HepG2 (cell line): ENCODE measurements at regions not wholly inside any gene's neighbourhood (a gene's known extent, or its start where the extent isn't known, plus 50 kb on each side); places are given as distances from the start of the nearest gene placed in this dataset.

Source experiments
- ATAC-seq: fragments of 200-7000 bp; cut with Tn5 transposase; 3 replicates; pipeline ENCODE4 v1.9.1; 2020; ENCODE audit warnings: mild to moderate bottlenecking, moderate library complexity
- BruUV-seq: library from RNA; stranded (reverse); fragments of 400-500 nt; replicated peaks from 2 replicates; lab custom pipeline; 2021; lab: Mats Ljungman, UMichigan
- CTCF ChIA-PET: fragments of 300-600 bp; formaldehyde crosslinking; extraction: SDS; loops from one replicate; lab custom pipeline; 2021; ENCODE audit warnings: low total read pairs, inconsistent platforms, low intra/inter-chr PET ratio; lab: Yijun Ruan, JAX
- POLR2A ChIA-PET: fragments of 350-600 bp; sonication (Branson Sonifier 250); formaldehyde crosslinking; loops from one replicate; lab custom pipeline; 2020; ENCODE audit warnings: antibody characterized with exemption, inconsistent platforms; lab: Yijun Ruan, JAX
- DNase-seq: peaks from one replicate; pipeline ENCODE4 v3.0.0-alpha.2; 2015; ENCODE audit warnings: low spot score
- FAIRE-seq: peaks from 3 replicates; lab custom pipeline; 2011; peaks lifted over from hg19 to GRCh38; lab: Jason Lieb, UNC
- H2AFZ ChIP-seq: one replicate; pipeline ENCODE4 v1.6.1; 2011; ENCODE audit warnings: low read length, inconsistent platforms
- H3K27ac ChIP-seq: fragments of 300-600 bp; 3 replicates; pipeline ENCODE4 v1.8.0; 2011; ENCODE audit warnings: mixed run types, mild to moderate bottlenecking, mixed read lengths, low read length, inconsistent platforms; ENCODE audit not compliant: insufficient read depth; ENCODE audit errors: extremely low read length
- H3K27me3 ChIP-seq, 2 experiments: fragments of 200-600 bp in 1 of 2; 2 replicates in 1 of 2; 3 replicates in 1 of 2; pipeline versions ENCODE4 v1.6.0 to v1.8.0; 2011; ENCODE audit warnings: low read length in 2 of 2, mild to moderate bottlenecking in 2 of 2, moderate library complexity in 2 of 2, inconsistent platforms in 1 of 2; ENCODE audit not compliant: insufficient read depth in 2 of 2, control insufficient read depth in 1 of 2
- H3K36me3 ChIP-seq, 2 experiments: fragments of 200-600 bp in 1 of 2; replicated peaks in 1 of 2; 2 replicates in 1 of 2; 3 replicates in 1 of 2; pipeline versions ENCODE4 v1.5.1 to v1.8.0; 2011; ENCODE audit warnings: low read length in 2 of 2, inconsistent platforms in 1 of 2; ENCODE audit not compliant: insufficient read depth in 2 of 2, control insufficient read depth in 1 of 2
- H3K4me1 ChIP-seq: 2 replicates; pipeline ENCODE4 v1.5.1; 2012; ENCODE audit warnings: low read length, inconsistent platforms; ENCODE audit not compliant: insufficient read depth
- H3K4me2 ChIP-seq: 2 replicates; pipeline ENCODE4 v1.6.0; 2011; ENCODE audit warnings: low read depth, low read length, inconsistent platforms
- H3K4me3 ChIP-seq, 3 experiments: fragments of 200-600 bp in 1 of 3; sonication (generic), shearing (Covaris generic) in 1 of 3; replicated peaks in 1 of 3; 2 replicates each; pipeline ENCODE4 v1.5.1; 2011 to 2016; ENCODE audit warnings: low read length in 3 of 3, inconsistent platforms in 2 of 3, low read depth in 2 of 3, mild to moderate bottlenecking in 2 of 3, control low read depth in 1 of 3, mixed read lengths in 1 of 3; ENCODE audit not compliant: insufficient read depth in 1 of 3
- H3K79me2 ChIP-seq: one replicate; pipeline ENCODE4 v1.6.1; 2011; ENCODE audit warnings: low read length, inconsistent platforms; ENCODE audit not compliant: insufficient read depth
- H3K9ac ChIP-seq: 2 replicates; pipeline ENCODE4 v1.6.0; 2011; ENCODE audit warnings: mild to moderate bottlenecking, low read depth, low read length, inconsistent platforms; ENCODE audit not compliant: insufficient read depth
- H3K9me3 ChIP-seq: 2 replicates; pipeline ENCODE4 v1.5.1; 2012; ENCODE audit warnings: mild to moderate bottlenecking, low read length
- H4K20me1 ChIP-seq: 2 replicates; pipeline ENCODE4 v1.6.0; 2011; ENCODE audit warnings: inconsistent platforms, mild to moderate bottlenecking, low read length, moderate library complexity; ENCODE audit not compliant: insufficient read depth
- DMTF1 ChIP-seq: sonication (generic); formaldehyde crosslinking; IDR thresholded peaks from 2 replicates; pipeline ENCODE4 v1.4.0; 2020; ENCODE audit warnings: mild to moderate bottlenecking, missing genetic modification reagents
- FOXA1 ChIP-seq, 2 experiments: fragments of 450-650 bp in 1 of 2; sonication (generic) in 1 of 2; formaldehyde crosslinking in 1 of 2; IDR thresholded peaks; 2 replicates each; pipeline versions ENCODE4 v1.4.0 to v1.6.1; 2016 to 2020; ENCODE audit warnings: missing genetic modification reagents in 1 of 2
- GTF3A ChIP-seq: sonication (generic); formaldehyde crosslinking; conservative IDR thresholded peaks from 2 replicates; pipeline ENCODE4 v1.4.0; 2020; ENCODE audit warnings: mild to moderate bottlenecking, missing genetic modification reagents
- IRX3 ChIP-seq: sonication (generic); formaldehyde crosslinking; IDR thresholded peaks from 2 replicates; pipeline ENCODE4 v1.8.1; 2023; ENCODE audit warnings: mild to moderate bottlenecking, low read depth, missing genetic modification reagents, borderline replicate concordance
- NR2C2 ChIP-seq: sonication (generic); formaldehyde crosslinking; IDR thresholded peaks from 2 replicates; pipeline ENCODE4 v1.4.0; 2020; ENCODE audit warnings: missing genetic modification reagents, mild to moderate bottlenecking, moderate library complexity, borderline replicate concordance
- SNAPC4 ChIP-seq: sonication (generic); formaldehyde crosslinking; IDR thresholded peaks from 2 replicates; pipeline ENCODE4 v1.4.0; 2020; ENCODE audit warnings: mild to moderate bottlenecking, missing genetic modification reagents
- STAT5B ChIP-seq: sonication (generic); formaldehyde crosslinking; IDR thresholded peaks from 2 replicates; pipeline ENCODE4 v1.4.0; 2020; ENCODE audit warnings: missing genetic modification reagents
- ZNF205 ChIP-seq: IDR thresholded peaks from 2 replicates; pipeline ENCODE4 v1.6.1; 2018; ENCODE audit warnings: missing biosample characterization, missing genetic modification reagents
- WGBS: methylation state at CpG from one replicate; pipeline ENCODE4 v1.1.6; 2017; ENCODE audit warnings: low lambda C conversion rate; 5-methylcytosine and 5-hydroxymethylcytosine counted together
- in situ Hi-C: cut with HindIII; loops from 2 replicates; pipeline ENCODE4 v1.10.0; 2017; ENCODE audit warnings: low pct_unique_long_range_greater_than_20kb; ENCODE audit not compliant: extremely low pct_ligation_motif_present
- intact Hi-C: fragments of 100-400 bp; cut with micrococcal nuclease; formaldehyde crosslinking; loops from one replicate; pipeline ENCODE4 v1.10.0; 2022; ENCODE audit not compliant: unreplicated experiment
- TF ChIP-seq, protein P1 (sequence below): IDR thresholded peaks from 2 replicates; pipeline ENCODE4 v1.6.1; 2012; ENCODE audit warnings: inconsistent platforms
- TF ChIP-seq, protein P2 (sequence below): sonication (generic); formaldehyde crosslinking; IDR thresholded peaks from 2 replicates; pipeline ENCODE4 v1.9.0; 2021; ENCODE audit warnings: missing genetic modification reagents, borderline replicate concordance
- TF ChIP-seq, protein P3 (sequence below): IDR thresholded peaks from 2 replicates; pipeline ENCODE4 v1.6.1; 2012; ENCODE audit warnings: low read depth, low read length, improper control_type of control experiment

- TF ChIP-seq SNAPC4 (CRISPR knock-in tag) (no peak), ZNF205 (CRISPR knock-in tag) (no peak), STAT5B (CRISPR knock-in tag) (no peak)
- TF ChIP-seq, protein P1, sequence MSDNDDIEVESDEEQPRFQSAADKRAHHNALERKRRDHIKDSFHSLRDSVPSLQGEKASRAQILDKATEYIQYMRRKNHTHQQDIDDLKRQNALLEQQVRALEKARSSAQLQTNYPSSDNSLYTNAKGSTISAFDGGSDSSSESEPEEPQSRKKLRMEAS: no peak
Observed at GRCh38 chr13:22801402-22802003, 379.3 kb upstream of the SGCG start (continued).

DNA sequence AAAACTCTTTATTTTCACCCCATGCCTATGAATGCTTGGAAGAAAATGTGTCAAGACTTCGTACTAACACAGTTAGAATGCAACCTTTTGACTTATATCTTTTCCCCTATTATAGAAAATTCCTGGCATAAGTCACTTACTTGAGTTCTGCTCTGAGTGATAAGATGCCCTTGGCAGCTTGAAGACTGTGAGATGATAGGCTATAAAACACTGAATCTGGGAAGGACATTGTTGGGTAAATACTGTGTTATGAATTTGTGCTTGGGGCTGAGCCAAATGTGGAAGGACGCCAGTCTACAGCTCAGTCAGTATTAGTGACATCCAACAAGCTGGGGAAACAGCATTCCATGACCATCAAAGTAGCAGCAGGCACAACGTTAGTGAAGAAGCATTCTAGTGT is 368.0 kb upstream of the SGCG start:
- no peak for FAIRE-seq
- Histone ChIP-seq H3K4me2 (no peak overlapping the region), H3K4me3 (no peak overlapping the region), H3K9ac (no peak overlapping the region), H3K9me3 (no peaks in the 10 kb centered on the region), H3K4me1 (peaks cover 24% of the 10 kb centered on the region), H2AFZ (no peak overlapping the region), H3K27ac (no peak overlapping the region), H3K36me3 (no peaks in the 10 kb centered on the region), H4K20me1 (no peaks in the 10 kb centered on the region), H3K27me3 (no peaks in the 10 kb centered on the region), H3K79me2 (no peaks in the 10 kb centered on the region)
- no TSS peak for BruUV-seq
- in situ Hi-C loops: loop anchor here (25.0 kb wide), 1 partner anchor 500 kb away; no protein-coding TSS in a partner anchor
- no peak for DNase-seq
- POLR2A ChIA-PET: no interaction called here
- 35% methylated on average over 3 of the region's 3 CpGs for WGBS
- CTCF ChIA-PET: no interaction called here
- no peak for ATAC-seq
- intact Hi-C loops: no loop called here
- TF ChIP-seq, protein P2, sequence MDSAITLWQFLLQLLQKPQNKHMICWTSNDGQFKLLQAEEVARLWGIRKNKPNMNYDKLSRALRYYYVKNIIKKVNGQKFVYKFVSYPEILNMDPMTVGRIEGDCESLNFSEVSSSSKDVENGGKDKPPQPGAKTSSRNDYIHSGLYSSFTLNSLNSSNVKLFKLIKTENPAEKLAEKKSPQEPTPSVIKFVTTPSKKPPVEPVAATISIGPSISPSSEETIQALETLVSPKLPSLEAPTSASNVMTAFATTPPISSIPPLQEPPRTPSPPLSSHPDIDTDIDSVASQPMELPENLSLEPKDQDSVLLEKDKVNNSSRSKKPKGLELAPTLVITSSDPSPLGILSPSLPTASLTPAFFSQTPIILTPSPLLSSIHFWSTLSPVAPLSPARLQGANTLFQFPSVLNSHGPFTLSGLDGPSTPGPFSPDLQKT (CRISPR knock-in tag): no peak
- TF ChIP-seq IRX3 (CRISPR knock-in tag): no peak
- TF ChIP-seq DMTF1 (CRISPR knock-in tag): no peak
- TF ChIP-seq FOXA1 (IDR thresholded peaks at IDR 0.05): no peak
- TF ChIP-seq FOXA1 (CRISPR knock-in tag; IDR thresholded peaks at IDR 0.05): no peak
- no peak for TF ChIP-seq GTF3A (CRISPR knock-in tag)
- TF ChIP-seq, protein P3, sequence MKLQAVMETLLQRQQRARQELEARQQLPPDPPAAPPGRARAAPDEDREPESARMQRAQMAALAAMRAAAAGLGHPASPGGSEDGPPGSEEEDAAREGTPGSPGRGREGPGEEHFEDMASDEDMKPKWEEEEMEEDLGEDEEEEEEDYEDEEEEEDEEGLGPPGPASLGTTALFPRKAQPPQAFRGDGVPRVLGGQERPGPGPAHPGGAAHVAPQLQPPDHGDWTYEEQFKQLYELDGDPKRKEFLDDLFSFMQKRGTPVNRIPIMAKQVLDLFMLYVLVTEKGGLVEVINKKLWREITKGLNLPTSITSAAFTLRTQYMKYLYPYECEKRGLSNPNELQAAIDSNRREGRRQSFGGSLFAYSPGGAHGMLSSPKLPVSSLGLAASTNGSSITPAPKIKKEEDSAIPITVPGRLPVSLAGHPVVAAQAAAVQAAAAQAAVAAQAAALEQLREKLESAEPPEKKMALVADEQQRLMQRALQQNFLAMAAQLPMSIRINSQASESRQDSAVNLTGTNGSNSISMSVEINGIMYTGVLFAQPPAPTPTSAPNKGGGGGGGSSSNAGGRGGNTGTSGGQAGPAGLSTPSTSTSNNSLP: no peak
- TF ChIP-seq NR2C2 (CRISPR knock-in tag): no peak
